Colon (tissue), 2 donors: ENCODE measurements at regions not wholly inside any gene's neighbourhood (a gene's known extent, or its start where the extent isn't known, plus 50 kb on each side); places are given as distances from the start of the nearest gene placed in this dataset.

Source experiments
- FAIRE-seq: peaks from 2 replicates; lab custom pipeline; 2012; peaks lifted over from hg19 to GRCh38; lab: Jason Lieb, UNC
- donor health status: control.
- donor health status: control.

GRCh38 chr14:104277416-104278213 lies 139.2 kb downstream of the KIF26A start:
- FAIRE-seq: no peak

GRCh38 chr14:104278214-104278534 lies 139.8 kb downstream of the KIF26A start:
- FAIRE-seq: no peak

GRCh38 chr14:104280085-104280901 lies 141.9 kb downstream of the KIF26A start:
- FAIRE-seq: no peak

- FAIRE-seq: no peak
Observed at GRCh38 chr14:104280902-104281767, 142.7 kb downstream of the KIF26A start.

GRCh38 chr14:104281768-104282301 lies 143.4 kb downstream of the KIF26A start:
- no peak for FAIRE-seq

GRCh38 chr14:104282332-104283196 lies 144.2 kb downstream of the KIF26A start:
- FAIRE-seq: no peak

- FAIRE-seq: no peak
Observed at GRCh38 chr14:104283197-104284106, 145.1 kb downstream of the KIF26A start.

- no peak for FAIRE-seq
Observed at GRCh38 chr14:104284107-104284592, 145.8 kb downstream of the KIF26A start.

- no peak for FAIRE-seq
Observed at GRCh38 chr14:104284636-104285507, 146.5 kb downstream of the KIF26A start.

- no peak for FAIRE-seq
Observed at GRCh38 chr14:104285508-104285840, 147.1 kb downstream of the KIF26A start.

GRCh38 chr14:104286086-104286485 lies 147.7 kb downstream of the KIF26A start:
- FAIRE-seq: no peak

- no peak for FAIRE-seq
Observed at GRCh38 chr14:104286496-104286895, 148.1 kb downstream of the KIF26A start.

- no peak for FAIRE-seq
Observed at GRCh38 chr14:104287301-104288009, 149.1 kb downstream of the KIF26A start.

GRCh38 chr14:104288272-104288671 lies 149.9 kb downstream of the KIF26A start:
- FAIRE-seq: no peak

GRCh38 chr14:104289507-104289906 lies 151.1 kb downstream of the KIF26A start:
- no peak for FAIRE-seq

- FAIRE-seq: no peak
Observed at GRCh38 chr14:104290058-104290667, 151.8 kb downstream of the KIF26A start.

GRCh38 chr14:104290756-104291122 lies 152.4 kb downstream of the KIF26A start:
- no peak for FAIRE-seq
